Stimulated activated naive CD8-positive, alpha-beta T cell treated with anti-CD3 and anti-CD28 coated beads, Interleukin-15, amount 100 ng/mL, for 72 hours (primary cell): ENCODE measurements at regions not wholly inside any gene's neighbourhood (a gene's known extent, or its start where the extent isn't known, plus 50 kb on each side); places are given as distances from the start of the nearest gene placed in this dataset.
"Not testable (repeated sequence)": the region's sequence is repeated elsewhere in the genome, so short reads cannot be mapped to it uniquely, and the experiment has no call there.

ENCODE experiments used
- ATAC-seq: fragments of 150-1000 bp; cut with Tn5 transposase; 2 replicates; pipeline ENCODE4 v1.10.0; 2021; ENCODE audit warnings: mild to moderate bottlenecking, moderate library complexity
- DNase-seq, 2 donors: peaks; one replicate each; pipeline ENCODE4 v3.0.0; 2021 to 2022
- H3K27ac Mint-ChIP-seq, 2 donors: one replicate each; pipeline ENCODE4 v1.8.0; 2022; ENCODE audit warnings: mild to moderate bottlenecking in 2 of 2, mixed read lengths in 2 of 2, moderate library complexity in 2 of 2
- H3K27me3 Mint-ChIP-seq: one replicate; pipeline ENCODE4 v1.8.0; 2022; ENCODE audit warnings: mixed read lengths
- H3K4me1 Mint-ChIP-seq: one replicate; pipeline ENCODE4 v1.8.0; 2022; ENCODE audit warnings: mild to moderate bottlenecking, mixed read lengths
- H3K4me3 Mint-ChIP-seq, 2 donors: one replicate each; pipeline ENCODE4 v1.8.0; 2022; ENCODE audit warnings: mild to moderate bottlenecking in 2 of 2, mixed read lengths in 2 of 2, moderate library complexity in 1 of 2
- H3K9me3 Mint-ChIP-seq, 2 donors: one replicate each; pipeline ENCODE4 v1.8.0; 2022; ENCODE audit warnings: mixed read lengths in 2 of 2

DNA sequence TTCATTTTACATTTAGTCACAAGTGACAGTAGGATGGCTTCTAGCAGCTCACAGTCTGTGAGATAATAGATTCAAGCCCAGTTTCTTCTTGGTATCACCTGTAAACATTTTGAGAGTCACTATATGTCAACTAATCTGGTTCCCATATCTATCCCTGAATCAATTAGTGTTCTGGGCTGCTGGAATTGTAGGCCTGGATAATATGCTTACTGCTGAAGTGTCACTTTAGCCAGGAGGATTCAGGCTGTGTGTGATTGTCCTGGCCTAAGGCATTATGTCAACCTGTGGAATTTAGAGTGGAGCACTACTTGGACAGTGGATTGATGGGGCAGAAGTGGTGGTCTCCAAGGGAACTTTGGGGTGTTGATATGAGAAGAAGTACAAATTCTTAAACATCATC, 1071.8 kb upstream of the CITED2 start:
- no peak for ATAC-seq
- Mint-ChIP-seq H3K4me1 (no peaks in the 10 kb centered on the region), H3K4me3 (no peak overlapping the region), H3K27me3 (peaks cover 8% of the 10 kb centered on the region), H3K9me3 (no peaks in the 10 kb centered on the region), H3K27ac (no peak overlapping the region)
- no peak for DNase-seq

DNA sequence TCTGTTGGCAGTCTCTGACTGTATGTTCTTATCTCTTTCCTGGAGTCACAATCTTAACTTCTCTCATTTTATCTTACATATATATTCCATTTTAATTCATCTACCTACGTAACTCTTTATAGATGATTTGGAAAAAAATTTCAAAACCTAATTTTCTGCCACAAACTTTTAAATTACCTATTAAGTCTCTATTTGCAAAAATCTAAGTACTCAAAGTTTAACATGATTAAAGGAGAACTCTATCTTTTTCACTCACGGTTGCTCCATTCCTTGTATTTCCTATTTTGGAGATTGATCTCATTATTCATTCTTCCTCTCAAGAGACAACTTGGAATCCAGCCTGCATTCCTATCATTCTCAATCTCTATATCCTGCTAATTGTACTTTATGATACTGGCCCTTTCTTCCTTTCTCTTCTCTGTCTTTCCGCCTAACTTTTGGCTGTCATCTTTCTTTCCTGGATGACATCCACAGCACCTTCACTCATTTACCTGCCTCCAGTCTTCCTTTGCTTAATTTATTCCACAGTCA, 1071.1 kb upstream of the CITED2 start:
- no peaks in the 10 kb centered on the region for H3K9me3 Mint-ChIP-seq
- peaks cover 8% of the 10 kb centered on the region for H3K27me3 Mint-ChIP-seq
- ATAC-seq (no peak), DNase-seq (no peak)
- no peak overlapping the region for H3K27ac Mint-ChIP-seq
- no peak overlapping the region for H3K4me3 Mint-ChIP-seq
- H3K4me1 Mint-ChIP-seq: no peaks in the 10 kb centered on the region

DNA sequence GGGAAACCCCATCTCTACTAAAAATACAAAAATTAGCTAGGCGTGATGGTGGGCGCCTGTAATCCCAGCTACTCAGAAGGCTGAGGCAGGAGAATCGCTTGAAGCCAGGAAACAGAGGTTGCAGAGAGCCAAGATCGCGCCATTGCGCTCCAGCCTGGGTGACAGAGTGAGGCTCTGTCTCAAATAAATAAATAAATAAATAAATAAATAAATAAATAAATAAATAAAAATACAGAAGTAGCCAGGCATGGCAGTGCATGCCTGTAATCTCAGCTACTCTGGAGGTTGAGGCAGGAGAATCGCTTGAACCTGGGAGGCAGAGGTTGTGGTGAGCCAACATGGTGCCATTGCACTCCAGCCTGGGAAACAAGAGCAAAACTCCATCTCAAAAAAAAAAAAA, 1068.7 kb upstream of the CITED2 start:
- DNase-seq, H3K4me3 Mint-ChIP-seq, ATAC-seq, H3K27me3 Mint-ChIP-seq, H3K27ac Mint-ChIP-seq, H3K9me3 Mint-ChIP-seq, H3K4me1 Mint-ChIP-seq: not testable (repeated sequence)

DNA sequence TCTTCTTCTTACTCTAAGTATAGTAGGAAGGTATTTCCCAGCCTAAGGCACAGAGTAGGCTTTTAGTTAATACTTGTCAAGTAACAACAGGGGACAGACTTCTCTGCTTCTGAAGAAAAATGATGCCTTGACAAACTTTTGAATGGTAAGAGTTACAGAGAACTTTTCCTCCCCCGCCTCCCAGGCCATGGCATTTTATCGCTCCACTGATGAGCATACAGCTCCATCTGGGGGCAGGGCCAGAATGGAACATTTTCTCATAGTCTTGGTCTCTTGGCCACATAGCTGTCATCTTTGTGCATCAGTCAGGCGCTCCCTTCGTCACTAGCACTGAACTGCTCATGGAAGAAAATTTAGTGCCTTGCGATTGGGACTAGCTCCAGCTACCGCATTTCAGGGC, 1066.8 kb upstream of the CITED2 start:
- no peaks in the 10 kb centered on the region for H3K9me3 Mint-ChIP-seq
- no peak for DNase-seq

DNA sequence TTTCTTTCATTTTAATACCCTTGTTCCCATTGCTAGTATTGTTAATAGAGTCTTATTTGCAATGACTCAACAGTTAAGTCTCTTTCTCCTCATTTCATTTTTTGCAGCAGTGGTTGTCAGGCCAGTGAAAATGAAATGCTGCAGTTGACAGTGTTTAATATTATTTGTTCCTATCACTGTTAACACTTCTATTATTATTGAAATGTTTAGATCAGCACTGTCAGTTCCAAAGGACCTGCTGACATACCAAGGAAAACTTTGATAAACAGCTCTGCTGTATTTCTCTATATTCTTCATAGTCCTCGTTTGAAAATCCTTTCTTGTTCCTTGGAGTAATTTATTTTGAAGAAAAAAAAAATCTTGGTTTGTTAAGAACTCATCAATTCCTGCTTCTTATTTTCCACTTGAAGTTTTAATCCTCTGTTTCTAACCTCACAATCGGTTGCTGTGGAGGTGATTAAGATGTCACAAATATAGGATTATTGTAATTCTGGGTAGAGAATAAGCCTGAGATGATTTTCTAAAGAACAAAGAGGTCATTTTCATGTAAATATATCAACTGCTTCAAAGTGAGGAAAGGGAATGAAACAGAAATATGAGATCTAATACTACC, 1065.9 kb upstream of the CITED2 start:
- ATAC-seq (no peak), DNase-seq (no peak)
- no peak overlapping the region for H3K4me3 Mint-ChIP-seq
- H3K4me1 Mint-ChIP-seq: no peaks in the 10 kb centered on the region
- H3K27ac Mint-ChIP-seq: no peak overlapping the region
- peaks cover 15% of the 10 kb centered on the region for H3K27me3 Mint-ChIP-seq
- H3K9me3 Mint-ChIP-seq: no peaks in the 10 kb centered on the region

More for the DNA sequence above, 1066.8 kb upstream of the CITED2 start:
- Mint-ChIP-seq H3K4me1 (no peaks in the 10 kb centered on the region), H3K27ac (no peak overlapping the region), H3K27me3 (peaks cover 15% of the 10 kb centered on the region), H3K4me3 (no peak overlapping the region)
- ATAC-seq: peak; percentile 48

DNA sequence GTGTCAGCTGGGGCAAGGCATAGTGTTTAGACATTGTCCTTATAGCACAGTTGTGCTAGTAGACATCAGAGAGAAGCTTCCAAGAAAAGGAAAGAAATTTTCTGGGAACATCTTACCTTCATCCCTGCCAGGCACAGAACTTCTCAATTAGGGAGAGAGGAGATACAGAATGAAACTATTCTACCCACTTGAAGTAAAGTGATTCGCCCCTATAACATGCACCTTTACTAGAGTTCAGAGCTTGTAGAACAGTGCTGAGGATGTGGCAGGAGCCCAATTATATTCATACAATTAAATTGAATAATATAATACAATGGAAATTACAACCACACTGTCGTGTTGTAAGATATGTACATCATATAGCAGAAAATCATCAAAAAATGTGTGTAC, 1063.9 kb upstream of the CITED2 start:
- ATAC-seq: no peak

DNA sequence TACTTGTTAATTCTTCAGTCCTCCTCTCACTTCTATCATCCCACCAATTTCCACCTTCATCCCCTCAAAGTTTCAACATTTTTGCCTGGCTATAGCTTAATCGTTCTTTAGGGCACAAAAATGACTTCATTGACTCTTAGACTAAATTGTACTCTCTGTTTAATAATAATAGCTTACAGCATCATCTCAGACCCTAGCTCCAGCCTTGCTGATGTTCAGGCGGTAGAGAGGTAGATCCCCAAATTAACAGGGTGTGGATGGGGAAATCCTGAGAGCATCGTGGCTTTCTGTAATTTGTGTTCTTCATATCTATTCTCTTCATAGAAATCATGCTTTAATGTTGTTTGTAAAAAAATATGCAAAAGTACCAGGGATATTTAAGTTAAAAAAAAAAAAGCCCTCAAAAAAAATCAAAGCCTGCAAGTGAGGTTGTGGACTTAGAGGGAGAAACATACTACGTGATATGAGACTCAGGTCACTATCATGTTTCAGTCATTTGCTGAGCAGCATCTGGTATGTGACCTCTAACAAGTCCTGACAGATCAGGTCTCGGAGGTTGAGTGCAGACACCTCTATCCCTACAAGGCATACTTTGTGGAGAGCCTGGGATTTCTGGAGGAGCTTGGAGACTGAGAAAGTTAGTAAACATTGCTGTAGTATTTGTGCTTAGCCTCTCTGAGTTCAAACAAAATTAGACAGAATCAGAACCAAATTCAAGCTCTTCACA, 1063.3 kb upstream of the CITED2 start:
- DNase-seq (no peak), ATAC-seq (no peak)
- Mint-ChIP-seq H3K27me3 (peaks cover 15% of the 10 kb centered on the region), H3K4me1 (no peaks in the 10 kb centered on the region), H3K27ac (no peak overlapping the region), H3K9me3 (no peaks in the 10 kb centered on the region), H3K4me3 (no peak overlapping the region)

More for the DNA sequence above, 1063.9 kb upstream of the CITED2 start:
- Mint-ChIP-seq H3K9me3 (no peaks in the 10 kb centered on the region), H3K27ac (no peak overlapping the region), H3K27me3 (peaks cover 15% of the 10 kb centered on the region), H3K4me1 (no peaks in the 10 kb centered on the region), H3K4me3 (no peak overlapping the region)
- no peak for DNase-seq

DNA sequence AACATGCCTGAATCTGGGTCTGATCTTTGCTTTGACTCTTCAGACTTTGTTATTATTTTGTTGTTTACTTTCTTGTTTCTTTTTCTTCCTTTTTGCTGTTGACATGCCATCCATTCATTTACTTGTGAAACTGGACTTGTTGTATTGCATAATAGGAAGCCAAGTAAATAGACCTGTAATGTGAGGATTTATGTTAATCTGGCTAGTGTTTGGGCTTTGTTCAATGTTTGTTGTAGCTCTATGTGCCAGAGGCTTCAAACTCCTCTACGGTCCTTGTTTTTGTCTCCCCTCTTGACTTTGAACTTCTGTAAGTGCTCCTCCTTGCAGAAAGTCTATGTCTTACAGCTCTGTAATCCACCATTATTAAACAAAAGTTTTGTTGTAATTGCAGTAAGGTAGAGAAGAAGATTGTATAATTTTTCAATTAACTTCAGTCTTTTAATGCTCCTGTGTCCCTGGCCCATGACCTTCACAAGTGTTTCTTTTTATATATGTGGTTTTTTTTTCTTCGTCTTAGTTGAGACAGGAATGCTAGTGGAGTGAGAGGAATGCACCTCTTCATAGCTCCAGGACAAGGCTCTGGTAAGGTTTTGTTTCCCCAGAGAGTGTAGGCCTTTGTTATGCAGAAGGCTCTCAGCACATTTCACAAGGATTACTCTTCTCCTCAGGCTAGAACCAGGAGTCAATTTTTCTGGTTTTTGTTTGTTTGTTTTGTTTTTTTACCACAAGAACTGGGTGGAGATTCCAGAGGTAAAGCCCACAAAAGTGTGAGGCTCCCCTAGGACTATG, 1061.8 kb upstream of the CITED2 start:
- ATAC-seq: no peak

DNA sequence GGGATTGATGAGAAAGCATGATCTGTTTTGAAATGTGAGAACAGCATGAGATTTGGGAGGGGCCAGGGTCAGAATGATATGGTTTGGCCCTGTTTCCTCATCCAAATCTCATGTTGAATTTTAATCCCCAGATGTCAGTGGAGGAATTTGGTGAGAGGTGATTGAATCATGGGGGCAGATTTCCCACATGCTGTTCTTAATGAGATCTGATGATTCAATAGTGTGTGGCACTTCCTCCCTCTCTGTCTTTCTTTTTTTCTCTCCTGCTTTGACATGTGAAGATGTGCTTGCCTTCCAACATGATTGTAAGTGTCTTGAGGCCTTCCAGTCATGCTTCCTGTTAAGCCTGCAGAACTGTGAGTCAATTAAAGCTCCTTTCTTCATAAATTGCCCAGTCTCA, 1060.3 kb upstream of the CITED2 start:
- Mint-ChIP-seq H3K27me3 (peaks cover 7% of the 10 kb centered on the region), H3K4me3 (no peak overlapping the region), H3K9me3 (no peaks in the 10 kb centered on the region), H3K4me1 (no peaks in the 10 kb centered on the region), H3K27ac (no peak overlapping the region)
- ATAC-seq (no peak), DNase-seq (no peak)

More for the DNA sequence above, 1061.8 kb upstream of the CITED2 start:
- Mint-ChIP-seq H3K4me1 (no peaks in the 10 kb centered on the region), H3K27me3 (peaks cover 7% of the 10 kb centered on the region), H3K9me3 (no peaks in the 10 kb centered on the region), H3K4me3 (no peak overlapping the region), H3K27ac (no peak overlapping the region)
- no peak for DNase-seq

DNA sequence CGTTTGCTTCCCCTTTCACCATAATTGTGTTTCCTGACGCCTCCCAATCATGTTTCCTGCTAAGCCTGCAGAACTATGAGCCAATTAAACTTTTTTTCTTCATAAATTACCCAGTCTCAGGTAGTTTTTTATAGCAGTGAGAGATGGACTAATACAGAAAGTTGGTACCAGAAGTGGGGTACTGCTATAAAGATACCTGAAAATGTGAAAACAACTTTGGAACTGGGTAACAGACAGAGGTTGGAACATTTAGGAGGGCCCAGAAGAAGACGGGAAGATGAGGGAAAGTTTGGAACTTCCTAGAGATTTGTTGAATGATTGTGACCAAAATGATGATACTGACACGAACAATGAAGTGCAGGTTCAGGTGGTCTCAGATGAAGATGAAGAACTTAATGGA, 1058.6 kb upstream of the CITED2 start:
- H3K27ac Mint-ChIP-seq: no peak overlapping the region
- peaks cover 7% of the 10 kb centered on the region for H3K27me3 Mint-ChIP-seq
- no peak overlapping the region for H3K4me3 Mint-ChIP-seq

DNA sequence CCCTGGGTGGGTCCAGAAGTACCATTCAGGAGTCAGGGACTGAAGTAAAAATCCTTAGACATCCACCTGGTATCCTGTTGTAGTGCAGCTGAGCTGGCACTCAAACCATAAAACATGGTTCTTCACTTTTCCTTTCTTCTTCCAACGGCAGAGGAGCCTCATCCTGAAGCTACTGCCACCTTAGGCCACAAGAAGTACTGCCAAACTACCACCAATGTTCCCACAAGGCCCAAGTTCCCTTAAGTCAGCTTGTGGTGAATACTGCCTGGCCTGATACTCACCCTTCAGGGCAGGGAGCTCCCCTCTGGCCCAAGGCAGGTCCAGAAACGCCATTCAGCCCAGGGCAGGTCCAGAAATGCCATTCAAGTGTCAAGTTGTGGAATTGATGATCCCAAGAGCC, 1053.4 kb upstream of the CITED2 start:
- ATAC-seq (no peak), DNase-seq (no peak)
- H3K4me3 Mint-ChIP-seq: no peak overlapping the region
- H3K9me3 Mint-ChIP-seq: no peaks in the 10 kb centered on the region
- H3K4me1 Mint-ChIP-seq: no peaks in the 10 kb centered on the region
- no peaks in the 10 kb centered on the region for H3K27me3 Mint-ChIP-seq
- H3K27ac Mint-ChIP-seq: no peak overlapping the region

More for the DNA sequence above, 1058.6 kb upstream of the CITED2 start:
- Mint-ChIP-seq H3K9me3 (no peaks in the 10 kb centered on the region), H3K4me1 (no peaks in the 10 kb centered on the region)
- DNase-seq: no peak
- ATAC-seq: no peak

DNA sequence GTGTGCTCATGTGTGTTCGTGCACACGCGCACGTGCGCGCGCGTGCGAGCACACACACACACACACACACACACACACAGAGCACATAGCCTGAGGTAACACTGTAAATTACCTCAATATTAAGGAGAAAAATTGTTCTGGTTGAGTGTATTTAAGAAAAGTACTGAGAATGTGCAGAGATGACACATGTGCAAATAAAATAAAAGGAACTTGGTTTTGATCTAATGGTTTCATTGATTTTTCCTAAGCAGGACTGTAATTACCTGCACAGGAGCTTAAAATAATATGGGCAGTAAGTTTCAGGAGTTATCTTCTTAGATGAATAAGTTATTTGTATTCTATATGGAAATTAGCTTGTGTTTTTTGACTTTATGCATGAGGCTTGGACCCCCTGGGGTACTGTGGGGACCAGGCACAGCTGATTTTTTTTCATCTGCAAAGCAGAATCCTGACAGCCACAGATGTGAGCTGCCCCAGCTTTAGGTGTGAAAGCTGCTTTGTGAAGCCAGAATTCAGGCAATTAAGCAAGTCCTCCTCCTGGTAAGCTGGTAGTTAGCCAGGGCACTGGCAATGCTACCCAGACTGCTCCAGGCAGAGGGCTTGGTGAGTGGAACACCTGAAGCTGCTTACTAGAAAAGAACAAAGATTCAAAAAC, 1040.6 kb upstream of the CITED2 start:
- Mint-ChIP-seq H3K27me3 (no peaks in the 10 kb centered on the region), H3K9me3 (peaks cover 3 to 11% of the 10 kb centered on the region in 2 donors), H3K4me3 (no peak overlapping the region), H3K4me1 (no peaks in the 10 kb centered on the region), H3K27ac (no peak overlapping the region)
- ATAC-seq (no peak), DNase-seq (no peak)

DNA sequence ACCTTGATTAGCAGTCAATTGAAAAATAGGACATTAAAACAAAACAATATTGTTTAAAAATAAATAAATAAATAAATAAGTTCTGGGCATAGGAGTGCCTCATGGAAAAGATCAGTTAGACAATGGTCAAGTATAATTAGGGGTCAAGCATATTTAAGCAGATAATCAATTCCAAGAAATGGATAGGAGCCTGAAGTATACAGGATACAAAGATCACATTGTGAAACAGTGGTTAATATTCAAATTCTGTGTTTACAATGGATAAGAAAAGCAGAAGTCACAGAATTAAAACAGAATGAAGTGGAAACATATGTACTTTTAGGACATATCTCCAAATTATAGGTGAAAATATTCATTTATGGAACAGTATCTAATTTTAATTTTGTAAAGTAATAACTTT, 1028.6 kb upstream of the CITED2 start:
- DNase-seq (no peak), ATAC-seq (no peak)
- Mint-ChIP-seq H3K27ac (no peak overlapping the region), H3K4me3 (no peak overlapping the region), H3K9me3 (peaks cover 6 to 9% of the 10 kb centered on the region in 2 donors), H3K27me3 (peaks cover 6% of the 10 kb centered on the region), H3K4me1 (no peaks in the 10 kb centered on the region)

DNA sequence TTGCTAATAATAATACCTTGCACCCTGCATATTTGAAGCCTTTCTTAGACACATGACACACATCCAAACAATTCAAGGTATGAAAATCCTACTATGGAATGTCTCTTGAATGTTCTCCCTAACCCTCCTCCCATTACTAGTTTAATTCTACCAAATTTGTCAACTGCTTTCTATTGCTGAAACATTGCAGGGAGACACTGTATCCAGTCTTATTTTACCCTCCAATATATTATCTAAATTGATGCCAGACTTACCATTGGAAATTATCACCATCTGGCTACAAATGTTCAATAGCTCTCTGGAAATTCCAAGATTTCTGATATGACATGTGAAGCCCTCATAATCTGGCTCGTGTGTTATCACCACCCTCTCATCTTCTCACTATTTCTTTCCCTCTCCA, 1027.3 kb upstream of the CITED2 start:
- Mint-ChIP-seq H3K27me3 (peaks cover 6% of the 10 kb centered on the region), H3K9me3 (no peaks in the 10 kb centered on the region), H3K4me1 (no peaks in the 10 kb centered on the region), H3K4me3 (no peak overlapping the region), H3K27ac (no peak overlapping the region)
- ATAC-seq (no peak), DNase-seq (no peak)

DNA sequence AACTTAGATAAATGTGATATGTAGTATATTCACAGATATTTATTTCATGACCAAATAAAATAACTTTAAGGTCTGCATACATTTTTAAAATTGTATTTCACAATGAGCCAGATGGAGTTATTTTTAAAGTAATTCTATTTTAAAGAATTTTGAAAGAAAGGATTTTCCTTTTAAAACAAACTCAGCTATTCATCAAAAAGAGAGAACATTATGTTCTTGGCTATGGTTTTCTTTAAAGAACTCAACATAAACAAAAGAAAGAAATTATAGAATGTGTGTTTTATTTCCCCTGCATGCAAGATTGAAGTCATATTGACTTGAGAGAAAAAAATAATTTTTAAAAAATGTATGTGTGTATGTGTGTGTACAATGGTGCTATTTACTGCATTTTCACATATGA, 1023.6 kb upstream of the CITED2 start:
- no peak for DNase-seq
- Mint-ChIP-seq H3K9me3 (no peaks in the 10 kb centered on the region), H3K27me3 (peaks cover 6% of the 10 kb centered on the region), H3K4me3 (no peak overlapping the region), H3K27ac (no peak overlapping the region), H3K4me1 (no peaks in the 10 kb centered on the region)
- ATAC-seq: no peak
